Suppressor macrophage (primary cell): ENCODE measurements at regions not wholly inside any gene's neighbourhood (a gene's known extent, or its start where the extent isn't known, plus 50 kb on each side); places are given as distances from the start of the nearest gene placed in this dataset.

Source experiments
- DNase-seq, 4 experiments: peaks; one replicate each; pipeline ENCODE4 v3.0.0-alpha.2; 2020 to 2022

GRCh38 chr10:83677795-83678194 is 461.5 kb upstream of the GHITM start:
- DNase-seq, result no peak

- no peak for DNase-seq
These were observed 460.5 kb upstream of the GHITM start for GRCh38 chr10:83678850-83679249.

DNA sequence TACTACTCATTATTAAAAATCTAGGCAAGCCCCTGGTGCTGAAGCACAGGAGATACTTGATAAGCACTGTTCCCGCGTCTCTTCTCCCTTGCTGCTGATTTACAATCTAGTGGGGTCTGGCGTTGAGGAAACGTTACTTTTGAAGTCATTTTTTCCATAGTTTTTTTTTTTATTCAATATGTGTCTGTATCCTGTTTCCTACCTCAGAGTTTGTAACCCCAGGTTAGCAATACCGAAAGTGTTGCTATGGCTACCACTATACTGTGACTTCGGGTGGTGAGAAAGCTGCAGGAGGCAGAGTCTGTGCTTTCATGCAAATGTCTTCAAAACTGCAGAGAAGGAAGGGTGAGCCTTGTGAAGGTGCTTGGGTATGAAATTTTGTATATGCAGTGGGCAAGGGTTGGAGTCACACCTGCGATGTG is 458.8 kb upstream of the GHITM start:
- DNase-seq, result no peak

DNA sequence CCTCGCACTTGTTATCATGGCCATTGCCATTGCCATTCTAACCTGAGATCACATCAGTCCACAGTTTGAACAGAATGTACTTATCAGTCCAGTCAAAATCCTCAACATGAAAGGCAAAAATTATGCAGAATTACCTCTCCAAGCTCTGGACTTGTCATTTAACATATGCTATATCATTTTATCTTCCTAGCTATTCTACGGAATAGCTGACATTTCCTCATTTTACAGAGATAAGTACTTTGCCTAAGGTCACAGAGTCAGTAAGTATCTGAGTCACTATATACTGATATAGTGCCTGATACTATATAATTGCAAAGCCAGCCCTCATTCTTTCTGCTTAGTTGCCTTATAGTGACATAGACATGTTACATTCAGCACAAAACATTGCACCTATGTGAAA is 456.9 kb upstream of the GHITM start:
- no peak for DNase-seq

- DNase-seq, result no peak
These were observed 453.9 kb upstream of the GHITM start for GRCh38 chr10:83685458-83685857.

DNA sequence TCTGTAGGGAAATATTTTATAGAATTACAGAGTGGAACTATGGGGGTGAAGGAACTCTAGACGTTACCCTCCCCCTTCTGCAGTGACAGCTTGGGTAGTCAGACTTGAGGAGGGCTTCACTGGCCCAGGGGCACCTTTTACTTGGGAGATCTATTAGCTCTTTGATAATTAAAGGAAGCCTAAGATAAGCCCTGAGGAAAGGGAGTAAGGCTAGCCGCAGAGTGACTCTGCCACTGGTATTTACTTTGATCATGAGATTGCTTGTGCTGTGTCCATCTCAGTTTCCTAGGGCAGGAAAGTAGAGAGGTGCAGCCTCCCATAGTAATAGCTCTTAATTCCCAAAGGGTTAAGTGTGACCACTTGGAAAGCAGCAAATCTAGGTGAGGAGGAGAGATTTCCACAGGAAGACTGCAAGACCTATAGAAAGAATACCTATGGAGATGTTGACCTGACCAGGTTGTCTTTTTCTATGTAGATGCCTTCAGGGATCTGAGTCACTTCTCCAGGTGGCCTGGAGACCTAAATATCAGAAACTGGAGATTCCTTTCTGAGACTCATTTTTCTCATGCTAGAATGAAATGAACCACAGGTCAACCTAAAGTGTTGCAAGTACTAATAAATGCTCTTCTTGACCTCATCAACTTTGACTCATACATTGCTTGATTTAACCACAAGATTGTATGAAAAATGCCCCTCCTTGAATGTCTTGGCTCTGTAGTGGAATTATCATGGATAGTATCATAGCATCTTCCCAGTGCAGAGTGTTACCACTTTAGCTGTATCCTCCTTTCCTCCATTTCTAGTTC is 447.3 kb upstream of the GHITM start:
- DNase-seq, result no peak

GRCh38 chr10:83698899-83699298 is 440.4 kb upstream of the GHITM start:
- DNase-seq, result no peak

GRCh38 chr10:83701799-83702198 is 437.5 kb upstream of the GHITM start:
- no peak for DNase-seq

DNA sequence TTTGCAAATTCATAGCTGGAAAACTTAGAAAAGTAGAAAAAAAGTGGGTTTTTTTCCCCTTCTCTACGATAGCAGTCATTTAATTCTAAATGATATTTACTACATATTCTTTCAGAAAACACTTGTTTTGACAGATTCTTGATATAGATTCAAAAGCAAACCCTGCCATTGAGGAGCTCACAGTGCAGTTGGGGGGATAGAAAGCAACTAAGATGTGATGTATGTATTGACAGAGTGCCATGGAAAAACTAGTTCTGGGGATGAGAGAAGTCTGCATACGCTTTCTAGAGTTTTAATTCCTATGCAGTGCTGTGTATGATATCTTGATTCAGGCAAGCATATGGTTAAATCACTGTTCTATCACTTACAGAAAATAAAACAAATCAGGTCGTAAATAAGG is 436.6 kb upstream of the GHITM start:
- DNase-seq, result no peak

DNA sequence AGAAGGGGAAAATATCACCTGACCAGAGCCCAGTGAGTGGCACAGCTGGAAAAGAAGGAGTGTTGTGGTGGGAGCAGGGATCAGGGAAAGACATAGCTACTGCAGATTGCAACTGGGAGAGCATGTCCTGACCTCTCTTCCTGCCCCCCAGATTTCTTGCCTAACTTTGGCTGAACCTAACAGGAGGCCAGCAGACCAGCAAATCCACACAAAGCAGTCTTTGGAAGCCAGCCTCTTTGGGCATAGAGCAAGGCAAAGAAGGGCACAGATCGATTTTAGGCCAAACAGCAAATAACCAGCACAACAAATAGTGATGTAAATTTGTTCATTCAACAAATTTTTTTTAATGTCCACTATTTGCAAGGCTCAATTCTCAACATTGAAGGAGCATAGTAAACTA is 433.2 kb upstream of the GHITM start:
- DNase-seq, result no peak

- DNase-seq, result no peak
These were observed 432.2 kb upstream of the GHITM start for GRCh38 chr10:83706952-83707582.

DNA sequence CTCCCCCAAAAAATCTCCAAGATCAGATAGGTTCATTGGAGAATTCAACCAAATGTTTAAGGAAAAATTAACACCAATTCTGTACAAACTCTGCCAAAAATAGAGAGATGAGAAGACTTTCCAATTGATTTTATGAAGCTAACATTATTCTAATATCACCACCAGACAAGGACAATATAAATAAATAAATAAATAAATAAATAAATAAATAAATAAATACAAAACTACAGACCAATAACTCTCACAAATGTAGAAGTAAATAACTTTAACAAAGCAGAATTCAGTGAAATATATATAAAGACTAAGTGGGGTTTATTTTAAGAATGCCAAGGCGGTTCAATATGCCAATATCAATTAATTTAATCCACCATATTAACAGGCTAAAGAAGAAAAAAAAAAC is 425.9 kb upstream of the GHITM start:
- DNase-seq, result no peak

DNA sequence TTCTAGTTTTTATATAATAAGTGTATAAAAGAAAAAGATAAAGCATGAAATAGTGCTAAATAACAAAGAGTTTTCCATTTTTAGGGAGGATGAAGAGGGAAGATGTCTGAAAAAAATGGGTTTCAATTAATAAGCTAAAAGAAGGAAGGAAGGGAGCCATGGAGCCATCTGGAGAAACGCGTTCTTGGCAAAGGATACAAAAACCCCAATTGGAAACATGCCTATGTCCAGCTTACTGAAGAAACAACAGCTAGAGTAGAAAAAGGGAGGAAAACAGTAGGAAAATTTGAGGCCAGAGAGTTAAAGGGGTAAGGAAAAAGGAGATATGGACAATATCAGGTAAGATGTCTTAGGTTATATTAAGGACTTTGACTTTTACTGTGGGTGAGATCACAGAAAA is 416.2 kb upstream of the GHITM start:
- DNase-seq, result no peak

DNA sequence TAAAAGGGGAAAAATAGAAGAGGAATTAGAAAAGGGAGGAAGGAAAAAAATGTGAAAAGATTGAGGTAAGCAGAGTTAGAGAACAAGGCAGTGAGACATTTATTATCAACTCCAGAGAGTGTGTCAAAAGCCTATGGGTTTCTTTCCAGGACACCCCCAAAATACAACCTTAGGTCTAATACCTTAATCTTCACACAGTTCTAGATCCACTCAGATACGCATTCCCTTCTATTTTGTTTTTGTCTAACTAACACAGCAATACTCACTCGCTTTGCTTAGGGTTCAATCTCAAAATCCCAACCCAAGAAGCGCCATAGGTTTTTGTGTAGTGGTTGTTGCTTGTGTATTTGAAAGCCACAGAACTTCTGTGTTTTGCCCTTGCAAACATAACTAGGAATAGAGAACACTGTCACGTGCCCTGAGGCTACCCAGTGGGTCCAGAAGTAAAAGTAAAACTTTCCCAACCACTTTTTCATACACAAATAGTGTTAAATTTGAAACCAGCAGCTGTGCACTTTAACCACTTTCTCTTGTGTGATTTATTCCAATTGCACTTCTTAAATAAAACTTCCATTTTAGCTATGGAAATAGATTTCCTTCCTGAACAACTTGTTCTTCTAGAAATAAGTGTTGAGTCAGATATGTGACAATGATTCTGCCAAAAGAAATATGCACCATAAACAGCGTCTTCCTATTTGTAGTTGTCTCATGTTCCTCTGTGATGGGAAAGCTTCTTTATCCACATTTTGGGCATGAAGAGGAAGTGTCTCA is 414.7 kb upstream of the GHITM start:
- DNase-seq, result no peak

DNA sequence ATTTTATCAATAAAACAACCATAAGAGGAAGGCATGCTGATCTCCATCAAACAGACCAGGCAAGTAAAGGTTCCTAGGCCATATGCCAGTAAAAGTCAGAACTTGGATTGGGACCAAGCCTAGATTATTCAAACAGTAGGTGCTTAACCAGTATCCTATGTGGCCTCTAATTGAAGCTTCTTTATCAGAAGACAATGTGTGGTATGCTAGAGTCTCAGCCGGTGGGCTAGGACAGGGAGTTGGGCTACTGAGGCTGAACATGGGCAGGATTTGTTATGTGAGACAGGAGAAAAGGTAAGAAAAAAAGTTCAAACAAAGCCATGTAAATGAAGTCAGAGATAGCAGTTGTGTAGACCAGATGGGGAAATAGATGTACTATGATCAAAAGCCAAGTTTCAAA is 413.7 kb upstream of the GHITM start:
- DNase-seq, result no peak

DNA sequence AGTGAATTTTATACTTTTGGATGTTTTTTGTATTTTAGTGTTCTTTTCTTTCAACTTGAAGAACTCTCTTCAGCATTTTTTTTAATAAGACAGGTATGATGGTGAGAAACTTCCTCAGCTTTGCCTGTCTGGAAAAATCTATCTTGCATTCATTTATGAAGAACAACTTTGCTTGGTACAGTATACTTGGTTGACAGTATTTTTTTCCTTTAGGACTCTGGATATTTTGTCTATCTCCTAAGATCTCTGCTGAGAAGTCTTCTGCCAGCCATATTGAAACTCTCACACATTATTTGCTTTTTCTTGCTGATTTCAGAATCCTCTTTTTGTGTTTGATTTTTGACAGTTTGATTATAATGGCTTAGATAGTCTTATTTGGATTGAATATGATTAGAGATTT is 405.0 kb upstream of the GHITM start:
- DNase-seq, result no peak

- no peak for DNase-seq
These were observed 403.3 kb upstream of the GHITM start for GRCh38 chr10:83736008-83736407.

DNA sequence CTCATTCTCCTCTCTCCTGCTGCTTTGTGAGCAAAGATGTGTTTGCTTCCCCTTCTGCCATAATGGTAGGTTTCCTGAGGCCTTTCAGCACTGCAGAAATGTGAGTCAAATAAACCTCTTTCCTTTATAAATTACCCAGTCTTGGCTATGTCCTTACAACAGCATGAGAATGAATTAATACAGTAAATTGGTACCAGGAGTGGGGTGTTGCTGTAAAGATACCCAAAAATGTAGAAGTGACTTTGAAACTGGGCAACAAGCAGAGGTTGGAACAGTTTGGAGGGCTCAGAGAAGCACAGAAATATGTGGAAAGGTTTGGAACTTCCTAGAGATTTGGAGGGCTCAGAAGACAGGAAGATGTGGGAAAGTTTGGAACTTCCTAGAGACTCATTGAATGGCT is 388.7 kb upstream of the GHITM start:
- no peak for DNase-seq

DNA sequence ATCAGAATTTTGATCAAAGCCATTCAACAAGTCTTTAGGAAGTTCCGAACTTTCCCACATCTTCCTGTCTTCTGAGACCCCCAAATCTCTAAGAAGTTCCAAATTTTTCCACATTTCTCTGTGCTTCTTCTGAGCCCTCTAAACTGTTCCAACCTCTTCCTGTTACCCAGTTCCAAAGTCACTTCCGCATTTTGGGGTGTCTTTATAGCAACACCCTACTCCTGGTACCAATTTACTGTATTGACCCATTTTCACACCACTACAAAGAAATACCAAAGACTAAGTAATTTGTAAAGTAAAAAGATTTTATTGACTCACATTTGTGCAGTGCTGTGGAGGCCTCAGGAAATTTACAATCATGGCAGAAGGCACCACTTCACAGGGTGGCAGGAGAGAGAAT is 385.8 kb upstream of the GHITM start:
- DNase-seq, result no peak

DNA sequence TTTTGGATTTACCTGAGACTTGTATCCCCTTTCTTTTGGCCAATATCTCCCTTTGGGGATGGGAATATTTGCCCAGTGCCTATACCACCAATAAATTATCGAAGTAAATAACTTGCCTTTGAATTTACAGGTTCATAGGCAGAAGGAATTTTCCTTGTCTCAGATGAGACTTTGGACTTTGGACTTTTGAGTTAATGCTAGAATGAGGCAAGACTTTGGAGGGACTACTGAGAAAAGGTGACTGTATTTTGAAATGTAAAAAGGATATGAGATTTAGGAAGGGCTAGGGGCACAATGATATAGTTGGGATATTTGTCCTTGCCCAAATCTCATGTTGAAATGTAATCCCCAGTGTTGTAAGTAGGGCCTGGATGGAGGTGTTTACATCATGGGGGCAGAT is 384.5 kb upstream of the GHITM start:
- no peak for DNase-seq

GRCh38 chr10:83760142-83760541 is 379.2 kb upstream of the GHITM start:
- no peak for DNase-seq

GRCh38 chr10:83764666-83765065 is 374.6 kb upstream of the GHITM start:
- DNase-seq, result no peak

DNA sequence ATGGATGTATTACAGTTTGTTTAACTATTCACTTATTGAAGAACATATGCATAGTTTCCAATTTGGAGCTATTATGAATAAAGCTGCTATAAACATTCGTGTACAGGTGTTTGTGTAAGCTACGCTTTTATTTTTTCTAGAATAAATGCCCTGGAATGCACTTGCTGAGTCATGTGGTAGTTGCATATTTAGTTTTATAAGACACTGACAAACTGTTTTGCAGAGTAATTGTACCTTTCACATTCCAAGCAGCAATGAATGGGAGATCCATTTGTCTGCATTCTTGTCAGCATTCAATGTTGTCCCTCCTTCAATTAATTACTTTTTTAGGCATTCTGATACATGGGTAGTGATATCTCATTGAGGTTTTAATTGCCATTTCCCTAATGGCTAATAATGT is 373.6 kb upstream of the GHITM start:
- no peak for DNase-seq

DNA sequence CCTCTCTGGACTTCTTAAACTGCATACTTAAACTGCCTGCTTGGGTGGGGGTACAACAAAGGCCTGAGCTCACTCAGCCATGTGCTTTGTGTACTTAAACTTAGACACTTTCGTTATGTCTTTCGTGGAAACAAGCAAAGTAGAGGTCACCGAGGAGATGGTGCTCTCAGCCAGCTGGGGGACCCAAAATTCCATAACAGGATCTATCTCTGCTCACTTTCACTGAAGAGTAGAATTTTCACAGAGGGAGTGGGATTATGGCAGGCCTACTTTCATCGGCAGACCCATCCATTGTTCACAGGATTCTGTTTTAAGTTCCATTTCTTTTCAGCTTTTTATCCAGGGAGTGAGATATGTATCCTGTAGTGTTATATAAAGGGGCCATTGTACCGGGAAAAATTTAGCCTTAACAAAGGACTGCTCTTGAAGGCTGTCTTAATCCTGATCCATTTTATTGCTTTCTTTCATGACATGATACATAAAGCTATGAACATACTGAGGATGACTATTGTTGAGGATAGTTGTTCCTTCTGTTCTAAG is 370.0 kb upstream of the GHITM start:
- DNase-seq, result no peak
